NB4 (cell line): ENCODE measurements at regions not wholly inside any gene's neighbourhood (a gene's known extent, or its start where the extent isn't known, plus 50 kb on each side); places are given as distances from the start of the nearest gene placed in this dataset.

ENCODE experiments used
- DNase-seq: peaks from one replicate; pipeline ENCODE4 v3.0.0; 2010; ENCODE audit warnings: low read depth
- H3K4me3 ChIP-seq: one replicate; pipeline ENCODE4 v1.5.1; 2011; ENCODE audit warnings: mild to moderate bottlenecking, low read depth, low read length, moderate library complexity
- CTCF ChIP-seq: IDR thresholded peaks from one replicate; pipeline ENCODE4 v1.5.1; 2012; ENCODE audit warnings: low read depth, low read length
- MAX ChIP-seq: IDR thresholded peaks from 2 replicates; pipeline ENCODE4 v1.6.1; 2011; ENCODE audit warnings: low read depth, low read length
- MYC ChIP-seq: IDR thresholded peaks from 2 replicates; pipeline ENCODE4 v1.6.1; 2011; ENCODE audit warnings: low read depth, low read length
- POLR2A ChIP-seq: IDR thresholded peaks from 2 replicates; pipeline ENCODE4 v1.6.1; 2011; ENCODE audit warnings: mild to moderate bottlenecking; ENCODE audit not compliant: insufficient read length; ENCODE audit errors: extremely low read depth

- no peak overlapping the region for H3K4me3 ChIP-seq
- DNase-seq = no peak
- TF ChIP-seq MAX (no peak), POLR2A (no peak), MYC (no peak), CTCF (no peak)
Measured at GRCh38 chr6:9373308-9373707, 938.0 kb upstream of the SLC35B3 start.

GRCh38 chr6:9370480-9370879 lies 935.1 kb upstream of the SLC35B3 start:
- TF ChIP-seq CTCF (no peak), MAX (no peak), MYC (no peak), POLR2A (no peak)
- H3K4me3 ChIP-seq = no peak overlapping the region
- no peak for DNase-seq

- DNase-seq = no peak
- H3K4me3 ChIP-seq = no peak overlapping the region
- TF ChIP-seq POLR2A (no peak), MYC (no peak)
Measured at GRCh38 chr6:9365378-9365777, 930.0 kb upstream of the SLC35B3 start.

GRCh38 chr6:9361749-9362148 lies 926.4 kb upstream of the SLC35B3 start:
- no peak for DNase-seq
- TF ChIP-seq MYC (no peak), POLR2A (no peak), CTCF (no peak), MAX (no peak)

GRCh38 chr6:9360881-9361280 lies 925.5 kb upstream of the SLC35B3 start:
- TF ChIP-seq MYC = no peak
- DNase-seq = no peak
- H3K4me3 ChIP-seq = no peak overlapping the region

More at GRCh38 chr6:9361749-9362148, 926.4 kb upstream of the SLC35B3 start:
- H3K4me3 ChIP-seq = no peak overlapping the region

- no peak overlapping the region for H3K4me3 ChIP-seq
- no peak for DNase-seq
- TF ChIP-seq MAX (no peak), CTCF (no peak), MYC (no peak), POLR2A (no peak)
Measured at GRCh38 chr6:9347608-9348007, 912.3 kb upstream of the SLC35B3 start.

GRCh38 chr6:9346923-9347322 lies 911.6 kb upstream of the SLC35B3 start:
- DNase-seq = no peak
- TF ChIP-seq POLR2A = no peak
- TF ChIP-seq CTCF = no peak
- no peak for TF ChIP-seq MYC
- no peak for TF ChIP-seq MAX

More at GRCh38 chr6:9346923-9347322, 911.6 kb upstream of the SLC35B3 start:
- H3K4me3 ChIP-seq = no peak overlapping the region
